OCI-LY1 (cell line): ENCODE measurements at regions not wholly inside any gene's neighbourhood (a gene's known extent, or its start where the extent isn't known, plus 50 kb on each side); places are given as distances from the start of the nearest gene placed in this dataset.

Source experiments
- CTCF ChIP-seq: fragments of 200-600 bp; sonication (generic), shearing (Covaris generic); IDR thresholded peaks from 2 replicates; pipeline ENCODE4 v1.5.1; 2017; ENCODE audit warnings: mild to moderate bottlenecking, antibody characterized with exemption, low read length, moderate library complexity, mixed read lengths
- EZH2 ChIP-seq: fragments of 200-600 bp; sonication (generic), shearing (Covaris generic); IDR thresholded peaks from 2 replicates; pipeline ENCODE4 v1.8.0; 2017; ENCODE audit warnings: borderline replicate concordance, mixed run types, mild to moderate bottlenecking, antibody characterized with exemption, low read length, moderate library complexity, mixed read lengths

- TF ChIP-seq CTCF (no peak), EZH2 (no peak)
Measured at GRCh38 chr3:65284961-65285360, 597.2 kb upstream of the ADAMTS9 start.
